SK-N-MC (cell line): ENCODE measurements at regions not wholly inside any gene's neighbourhood (a gene's known extent, or its start where the extent isn't known, plus 50 kb on each side); places are given as distances from the start of the nearest gene placed in this dataset.
A peak's percentile ranks its signal among the peaks of the same experiment; 100 is the strongest.

Experiments used
- DNase-seq: peaks from one replicate; pipeline ENCODE4 v3.0.0-alpha.2; 2011; ENCODE audit warnings: low read depth, low spot score
- H3K27ac ChIP-seq: fragments of 200-600 bp; sonication (generic); 2 replicates; pipeline ENCODE4 v1.5.1; 2016; ENCODE audit warnings: mixed run types
- H3K36me3 ChIP-seq: fragments of 200-600 bp; sonication (generic); 2 replicates; pipeline ENCODE4 v1.6.1; 2017; ENCODE audit warnings: antibody characterized with exemption, low read length, mixed read lengths; ENCODE audit not compliant: insufficient read depth
- H3K4me3 ChIP-seq: fragments of 200-600 bp; sonication (generic); 2 replicates; pipeline ENCODE4 v1.5.1; 2016
- H3K9ac ChIP-seq: fragments of 200-600 bp; sonication (generic); 2 replicates; pipeline ENCODE4 v1.8.0; 2017; ENCODE audit warnings: mixed run types, mixed read lengths; ENCODE audit not compliant: insufficient read length
- H3K9me3 ChIP-seq: fragments of 200-600 bp; sonication (generic); 2 replicates; pipeline ENCODE4 v1.6.1; 2017; ENCODE audit warnings: low read depth, mild to moderate bottlenecking, antibody characterized with exemption, low read length, moderate library complexity, mixed read lengths
- EZH2 ChIP-seq: fragments of 200-600 bp; sonication (generic); IDR thresholded peaks from one replicate; pipeline ENCODE4 v1.6.1; 2017; ENCODE audit warnings: antibody characterized with exemption
- FOXP2 ChIP-seq: optimal IDR thresholded peaks from 2 replicates; pipeline ENCODE3; 2011; ENCODE audit warnings: mild to moderate bottlenecking, moderate library complexity; ENCODE audit not compliant: insufficient read depth; ENCODE audit errors: extremely low read length, control extremely low read depth
- POLR2AphosphoS5 ChIP-seq: IDR thresholded peaks from 2 replicates; pipeline ENCODE4 v1.6.1; 2012; ENCODE audit warnings: mild to moderate bottlenecking, low read depth, low read length, borderline replicate concordance

DNA sequence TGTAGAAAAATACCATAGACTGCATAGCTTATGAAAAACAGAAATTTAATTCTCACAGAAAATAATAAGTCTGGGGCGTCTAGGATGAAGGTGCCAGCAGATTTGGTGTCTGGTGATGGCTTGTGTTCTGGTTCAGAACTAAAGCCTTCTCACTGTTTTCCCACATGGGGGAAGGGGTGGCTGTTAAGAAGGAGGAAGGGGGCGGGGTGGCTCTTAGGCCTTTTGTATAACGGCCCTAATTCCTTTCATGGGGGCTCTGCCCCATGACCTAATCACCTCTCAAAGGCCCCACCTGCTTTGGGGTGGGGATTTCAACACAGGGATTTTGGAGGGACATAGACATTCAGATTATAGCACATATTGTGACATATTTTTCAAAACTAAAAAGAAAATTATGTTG, 173.2 kb upstream of the TECRL start:
- no peak overlapping the region for H3K4me3 ChIP-seq
- no peak for DNase-seq
- TF ChIP-seq FOXP2, result no peak
- no peak for TF ChIP-seq POLR2AphosphoS5
- TF ChIP-seq EZH2, result no peak
- no peaks in the 10 kb centered on the region for H3K9me3 ChIP-seq
- H3K36me3 ChIP-seq, result no peaks in the 10 kb centered on the region
- H3K9ac ChIP-seq, result no peak overlapping the region
- no peak overlapping the region for H3K27ac ChIP-seq

DNA sequence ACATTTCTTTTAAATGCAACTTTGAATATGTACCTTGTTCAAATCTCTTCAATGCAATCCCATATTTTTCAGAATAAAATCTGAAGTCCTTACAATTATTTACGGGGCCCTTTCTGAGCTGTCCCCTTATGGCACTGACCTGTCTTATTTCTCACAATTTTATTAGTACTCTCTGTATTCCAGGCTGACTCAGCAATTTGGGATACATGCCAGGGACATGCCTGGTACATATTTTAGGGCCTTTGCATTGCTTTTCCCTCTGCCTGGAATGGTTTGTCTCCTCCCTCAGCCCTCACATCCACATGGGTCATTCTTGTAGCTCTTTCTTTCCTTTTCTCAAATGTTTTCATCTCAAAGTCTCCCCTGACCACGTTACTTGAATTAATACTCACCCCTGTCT, 172.2 kb upstream of the TECRL start:
- Histone ChIP-seq H3K4me3 (no peak overlapping the region), H3K36me3 (no peaks in the 10 kb centered on the region), H3K27ac (no peak overlapping the region), H3K9ac (no peak overlapping the region), H3K9me3 (no peaks in the 10 kb centered on the region)
- TF ChIP-seq EZH2 (no peak), FOXP2 (no peak), POLR2AphosphoS5 (no peak)
- no peak for DNase-seq

DNA sequence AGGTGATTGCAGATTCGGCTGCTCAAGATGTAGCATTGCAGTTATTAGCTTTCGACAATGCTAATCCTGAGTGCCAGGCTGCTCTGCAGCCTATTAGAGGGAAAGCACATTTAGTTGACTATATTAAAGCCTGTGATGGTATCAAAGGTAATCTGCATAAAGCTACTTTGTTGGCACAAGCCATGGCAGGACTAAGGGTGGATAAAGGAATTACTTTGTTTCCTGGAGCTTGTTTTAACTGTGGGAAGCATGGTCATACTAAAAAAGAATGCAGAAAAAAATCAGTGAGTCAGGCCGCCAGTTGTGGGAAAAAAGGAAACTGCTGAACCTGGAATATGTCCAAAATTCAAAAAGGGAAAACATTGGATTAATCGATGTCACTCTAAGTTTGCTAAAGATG, 154.9 kb upstream of the TECRL start:
- no peak overlapping the region for H3K4me3 ChIP-seq
- H3K9me3 ChIP-seq, result no peaks in the 10 kb centered on the region
- DNase-seq, result no peak
- no peaks in the 10 kb centered on the region for H3K36me3 ChIP-seq
- no peak overlapping the region for H3K27ac ChIP-seq
- TF ChIP-seq EZH2, result no peak
- no peak overlapping the region for H3K9ac ChIP-seq

DNA sequence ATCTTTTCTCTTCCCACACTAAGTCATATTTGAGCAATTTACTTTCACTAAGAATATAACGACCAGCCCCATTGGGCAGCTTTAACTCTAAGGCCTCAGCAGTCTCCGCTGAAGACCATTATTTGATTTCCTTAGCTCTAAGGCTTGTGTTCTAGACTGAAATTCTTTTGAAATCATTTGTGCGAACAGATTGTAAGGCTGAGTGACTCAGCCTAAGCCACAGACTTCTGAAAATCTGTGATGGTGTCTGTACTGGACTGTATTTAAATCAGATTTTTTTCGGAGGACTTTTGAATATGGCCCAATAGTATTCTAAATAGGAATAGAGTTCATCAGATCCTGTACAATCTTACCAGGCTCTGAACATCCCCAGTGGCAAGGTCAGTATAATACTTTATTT, 150.3 kb upstream of the TECRL start:
- TF ChIP-seq POLR2AphosphoS5 (no peak), EZH2 (no peak), FOXP2 (no peak)
- H3K9me3 ChIP-seq, result no peaks in the 10 kb centered on the region
- H3K27ac ChIP-seq, result no peak overlapping the region
- no peak for DNase-seq
- H3K9ac ChIP-seq, result no peak overlapping the region
- no peak overlapping the region for H3K4me3 ChIP-seq
- H3K36me3 ChIP-seq, result no peaks in the 10 kb centered on the region

DNA sequence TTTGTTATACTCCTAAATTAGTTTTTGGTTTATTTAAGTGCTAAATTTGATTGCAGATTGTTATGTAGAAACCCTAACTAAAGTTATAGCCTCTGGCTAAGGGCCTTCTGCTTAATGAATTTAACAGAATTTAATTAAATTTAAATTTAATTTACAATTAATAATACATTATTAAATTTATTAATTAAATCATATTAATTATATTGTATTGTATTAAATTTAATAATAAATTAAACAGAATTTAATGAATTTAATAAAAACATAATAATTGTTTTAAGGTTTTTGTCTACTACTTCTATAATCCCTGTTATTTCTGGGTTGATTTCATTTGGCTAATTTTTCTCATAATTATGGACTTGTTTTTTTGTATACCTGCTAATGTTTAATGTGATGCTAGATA, 141.9 kb upstream of the TECRL start:
- H3K27ac ChIP-seq, result no peak overlapping the region
- no peak overlapping the region for H3K9ac ChIP-seq
- DNase-seq, result no peak
- H3K36me3 ChIP-seq, result no peaks in the 10 kb centered on the region
- TF ChIP-seq FOXP2, result no peak
- no peak for TF ChIP-seq POLR2AphosphoS5
- no peak for TF ChIP-seq EZH2
- H3K9me3 ChIP-seq, result no peaks in the 10 kb centered on the region
- no peak overlapping the region for H3K4me3 ChIP-seq

- DNase-seq, result no peak
- H3K9ac ChIP-seq, result no peak overlapping the region
- no peak overlapping the region for H3K27ac ChIP-seq
- no peaks in the 10 kb centered on the region for H3K9me3 ChIP-seq
- no peak overlapping the region for H3K4me3 ChIP-seq
- TF ChIP-seq EZH2 (no peak), POLR2AphosphoS5 (no peak), FOXP2 (no peak)
- no peaks in the 10 kb centered on the region for H3K36me3 ChIP-seq
These were observed 136.3 kb upstream of the TECRL start for GRCh38 chr4:64545593-64545992.

- no peak overlapping the region for H3K27ac ChIP-seq
- H3K36me3 ChIP-seq, result no peaks in the 10 kb centered on the region
- DNase-seq, result peak; percentile 64
- no peak overlapping the region for H3K4me3 ChIP-seq
- no peak overlapping the region for H3K9ac ChIP-seq
- H3K9me3 ChIP-seq, result no peaks in the 10 kb centered on the region
- TF ChIP-seq EZH2, result no peak
- no peak for TF ChIP-seq FOXP2
- no peak for TF ChIP-seq POLR2AphosphoS5
These were observed 130.1 kb upstream of the TECRL start for GRCh38 chr4:64539234-64539849.

- Histone ChIP-seq H3K27ac (no peak overlapping the region), H3K9me3 (no peaks in the 10 kb centered on the region), H3K36me3 (no peaks in the 10 kb centered on the region), H3K9ac (no peak overlapping the region), H3K4me3 (no peak overlapping the region)
- TF ChIP-seq POLR2AphosphoS5 (no peak), EZH2 (no peak), FOXP2 (no peak)
- DNase-seq, result no peak
These were observed 129.0 kb upstream of the TECRL start for GRCh38 chr4:64538219-64538618.

DNA sequence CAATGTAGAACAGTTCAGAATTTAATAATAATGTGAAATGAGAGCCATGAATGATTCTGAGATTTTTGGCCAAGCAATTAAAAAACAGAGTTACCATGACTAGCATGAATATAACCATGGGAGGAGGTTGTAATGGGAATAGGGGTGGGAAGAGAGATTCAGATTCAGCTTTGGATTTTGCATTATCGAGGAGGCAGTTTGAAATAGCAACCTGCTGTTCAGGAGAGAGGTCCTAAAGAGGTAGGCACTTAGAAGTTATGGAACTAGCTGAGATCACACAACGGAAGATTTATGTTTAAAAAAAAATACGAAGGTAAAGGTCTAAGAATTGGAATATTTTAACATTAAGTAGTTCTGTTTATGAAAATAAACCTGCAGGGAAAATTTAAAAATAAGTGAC, 124.4 kb upstream of the TECRL start:
- Histone ChIP-seq H3K27ac (no peak overlapping the region), H3K4me3 (no peak overlapping the region), H3K9ac (no peak overlapping the region), H3K36me3 (no peaks in the 10 kb centered on the region), H3K9me3 (no peaks in the 10 kb centered on the region)
- TF ChIP-seq POLR2AphosphoS5, result no peak
- no peak for TF ChIP-seq FOXP2
- TF ChIP-seq EZH2, result no peak
- DNase-seq, result no peak
